ENCODE measurements at regions not wholly inside any gene's neighbourhood (a gene's known extent, or its start where the extent isn't known, plus 50 kb on each side); places are given as distances from the start of the nearest gene placed in this dataset.
"Not testable (repeated sequence)": the region's sequence is repeated elsewhere in the genome, so short reads cannot be mapped to it uniquely, and the experiment has no call there.

GRCh38 chr4:157701695-157701994 lies 471.2 kb downstream of the GASK1B start:
- DNase-seq (no peak), ATAC-seq (no peak)
- no peaks in the 10 kb centered on the region for H3K9me3 ChIP-seq
- H3K27ac ChIP-seq = no peak overlapping the region
- no peak overlapping the region for H3K4me3 ChIP-seq
- in situ Hi-C loops (cut with MboI; ENCODE audit: low sequenced_read_pairs in 4 of 4) (no loop called here), intact Hi-C loops (cut with DNase I; ENCODE audit: low total_unique reads) (no loop called here)
- no peaks in the 10 kb centered on the region for H3K36me3 ChIP-seq
- TF ChIP-seq CTCF (IDR thresholded peaks at IDR 0.05 in 4 of 5, conservative IDR thresholded peaks at IDR 0.05 in 1 of 5) (no peak), POLR2A (IDR thresholded peaks at IDR 0.05) (no peak)
- H3K27me3 ChIP-seq = no peaks in the 10 kb centered on the region
- peaks cover 0 to 9% of the 10 kb centered on the region in 2 donors for H3K4me1 ChIP-seq

- no peak overlapping the region for H3K4me3 ChIP-seq
- no peak overlapping the region for H3K27ac ChIP-seq
- H3K27me3 ChIP-seq = no peaks in the 10 kb centered on the region
- TF ChIP-seq POLR2A (IDR thresholded peaks at IDR 0.05) (no peak), CTCF (IDR thresholded peaks at IDR 0.05 in 4 of 5, conservative IDR thresholded peaks at IDR 0.05 in 1 of 5) (no peak)
- DNase-seq = no peak
- H3K9me3 ChIP-seq = no peaks in the 10 kb centered on the region
- H3K4me1 ChIP-seq = peaks cover 0 to 9% of the 10 kb centered on the region in 2 donors
- no peak for ATAC-seq
- H3K36me3 ChIP-seq = no peaks in the 10 kb centered on the region
- intact Hi-C loops (cut with DNase I; ENCODE audit: low total_unique reads) = no loop called here
- in situ Hi-C loops (cut with MboI; ENCODE audit: low sequenced_read_pairs in 4 of 4) = no loop called here
Measured at GRCh38 chr4:157700898-157701694, 471.7 kb downstream of the GASK1B start.

GRCh38 chr4:157689476-157689875 lies 468.9 kb downstream of the GRIA2 start:
- ATAC-seq = no peak

GRCh38 chr4:157687971-157688370 lies 467.4 kb downstream of the GRIA2 start:
- intact Hi-C loops (cut with DNase I; ENCODE audit: low total_unique reads) (no loop called here), in situ Hi-C loops (cut with MboI; ENCODE audit: low sequenced_read_pairs in 4 of 4) (no loop called here)
- TF ChIP-seq CTCF (IDR thresholded peaks at IDR 0.05 in 4 of 5, conservative IDR thresholded peaks at IDR 0.05 in 1 of 5) = no peak
- TF ChIP-seq POLR2A (IDR thresholded peaks at IDR 0.05) = no peak
- no peaks in the 10 kb centered on the region for H3K36me3 ChIP-seq
- no peak overlapping the region for H3K4me3 ChIP-seq
- no peaks in the 10 kb centered on the region for H3K27me3 ChIP-seq
- ATAC-seq = no peak
- no peak overlapping the region for H3K27ac ChIP-seq
- no peaks in the 10 kb centered on the region for H3K9me3 ChIP-seq
- H3K4me1 ChIP-seq = no peaks in the 10 kb centered on the region
- DNase-seq = no peak

More at GRCh38 chr4:157689476-157689875, 468.9 kb downstream of the GRIA2 start:
- Histone ChIP-seq H3K4me3 (no peak overlapping the region), H3K27me3 (no peaks in the 10 kb centered on the region), H3K27ac (no peak overlapping the region), H3K9me3 (no peaks in the 10 kb centered on the region), H3K36me3 (no peaks in the 10 kb centered on the region), H3K4me1 (no peaks in the 10 kb centered on the region)
- no peak for DNase-seq
- intact Hi-C loops (cut with DNase I; ENCODE audit: low total_unique reads) = no loop called here
- in situ Hi-C loops (cut with MboI; ENCODE audit: low sequenced_read_pairs in 4 of 4) = no loop called here
- no peak for TF ChIP-seq CTCF (IDR thresholded peaks at IDR 0.05 in 4 of 5, conservative IDR thresholded peaks at IDR 0.05 in 1 of 5)
- no peak for TF ChIP-seq POLR2A (IDR thresholded peaks at IDR 0.05)

GRCh38 chr4:157679326-157679725 lies 458.8 kb downstream of the GRIA2 start:
- intact Hi-C loops (cut with DNase I; ENCODE audit: low total_unique reads); H3K9me3 ChIP-seq; H3K36me3 ChIP-seq; H3K27me3 ChIP-seq; H3K27ac ChIP-seq; DNase-seq; H3K4me3 ChIP-seq; in situ Hi-C loops (cut with MboI; ENCODE audit: low sequenced_read_pairs in 4 of 4); H3K4me1 ChIP-seq; ATAC-seq: not testable (repeated sequence)
